Activated naive CD4-positive, alpha-beta T cell treated with anti-CD3 and anti-CD28 coated beads, Interleukin-2, amount 10 ng/mL, durations not matched to agents 7 days and 5 days (primary cell): ENCODE measurements at regions not wholly inside any gene's neighbourhood (a gene's known extent, or its start where the extent isn't known, plus 50 kb on each side); places are given as distances from the start of the nearest gene placed in this dataset.
"Not testable (repeated sequence)": the region's sequence is repeated elsewhere in the genome, so short reads cannot be mapped to it uniquely, and the experiment has no call there.

ENCODE experiments used
- CTCF ChIA-PET: fragments of 350-600 bp; sonication (Branson Sonifier 250); formaldehyde crosslinking; loops from one replicate; lab custom pipeline; 2021; ENCODE audit warnings: antibody characterized with exemption; lab: Charles Lee
- DNase-seq: peaks from one replicate; pipeline ENCODE4 v3.0.0-alpha.2; 2020
- H3K27ac Mint-ChIP-seq: one replicate; pipeline ENCODE4 v1.8.0; 2021; ENCODE audit warnings: mild to moderate bottlenecking, moderate library complexity, mixed read lengths
- H3K27me3 Mint-ChIP-seq: one replicate; pipeline ENCODE4 v1.8.0; 2021; ENCODE audit warnings: mild to moderate bottlenecking, mixed read lengths
- H3K36me3 Mint-ChIP-seq: one replicate; pipeline ENCODE4 v1.8.0; 2021; ENCODE audit warnings: mixed read lengths
- H3K4me1 Mint-ChIP-seq: one replicate; pipeline ENCODE4 v1.8.0; 2021; ENCODE audit warnings: mixed read lengths
- H3K4me3 Mint-ChIP-seq: one replicate; pipeline ENCODE4 v1.8.0; 2021; ENCODE audit warnings: mild to moderate bottlenecking, moderate library complexity, mixed read lengths
- H3K9me3 Mint-ChIP-seq: one replicate; pipeline ENCODE4 v1.8.0; 2021; ENCODE audit warnings: mixed read lengths

DNA sequence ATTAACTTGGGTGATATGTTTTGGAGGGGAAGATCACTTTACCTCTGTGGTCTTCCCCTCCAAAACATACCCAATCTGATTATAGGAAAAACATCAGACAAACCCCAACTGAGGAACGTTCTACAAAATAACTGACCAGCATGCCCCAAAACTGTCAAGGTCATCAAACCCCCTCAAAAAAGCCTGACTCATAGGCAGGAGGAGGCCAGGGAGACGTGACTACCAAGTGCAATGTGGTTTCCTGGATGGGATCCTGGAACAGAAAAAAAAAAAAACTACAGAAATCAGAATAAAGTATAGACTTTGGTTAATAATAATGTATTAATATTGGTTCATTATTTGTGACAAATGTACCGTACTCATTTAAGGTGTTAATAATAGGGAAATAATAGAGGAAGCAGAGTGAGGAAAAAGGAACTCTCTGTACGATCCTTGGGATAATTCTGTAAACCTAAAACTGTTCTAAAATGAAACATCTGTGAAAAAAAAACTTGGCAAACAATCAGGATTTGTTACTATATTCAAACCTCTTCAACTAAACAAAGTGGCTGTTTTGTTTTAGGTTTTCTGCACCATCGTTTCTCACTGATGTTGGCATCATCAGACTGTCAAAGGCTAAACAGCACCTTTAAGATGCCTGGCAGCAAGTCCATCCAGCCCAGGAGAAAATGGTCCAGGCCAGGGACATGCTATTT lies 266.7 kb upstream of the SDK2 start:
- peaks cover 60% of the 10 kb centered on the region for H3K27me3 Mint-ChIP-seq
- H3K4me3 Mint-ChIP-seq = no peak overlapping the region
- peaks cover 2% of the 10 kb centered on the region for H3K9me3 Mint-ChIP-seq
- H3K36me3 Mint-ChIP-seq = no peaks in the 10 kb centered on the region
- DNase-seq = no peak
- H3K4me1 Mint-ChIP-seq = no peaks in the 10 kb centered on the region
- no peak overlapping the region for H3K27ac Mint-ChIP-seq
- CTCF ChIA-PET = no interaction called here

DNA sequence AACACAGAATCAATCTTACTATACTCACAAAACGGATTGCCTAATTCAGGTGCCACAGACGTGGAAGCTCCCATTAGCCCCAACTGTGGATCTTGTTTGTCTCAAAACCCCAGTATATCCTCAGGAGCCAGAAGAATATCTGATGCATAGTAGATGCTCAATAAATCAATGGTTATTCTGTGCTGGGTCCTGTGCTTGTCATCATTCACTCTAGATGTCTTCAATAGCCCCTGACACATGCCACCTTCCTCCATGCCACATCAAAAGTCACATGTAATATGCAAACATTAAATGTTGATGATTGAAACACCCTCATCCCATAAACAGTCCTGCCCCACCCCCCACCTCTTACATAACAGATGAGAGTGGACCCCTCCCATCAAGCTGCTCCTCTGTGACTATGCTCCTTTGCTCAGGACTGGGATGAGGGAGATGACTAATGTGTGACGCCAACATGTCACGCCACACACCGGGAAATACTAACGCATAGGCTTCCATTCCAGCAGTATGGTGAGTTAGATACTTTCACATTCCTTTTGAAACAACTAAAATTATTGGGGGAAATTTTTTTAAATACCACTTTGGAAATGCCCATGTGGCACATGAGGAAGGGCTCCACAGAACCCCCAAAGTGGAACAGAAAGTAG lies 267.6 kb upstream of the SDK2 start:
- CTCF ChIA-PET = no interaction called here
- DNase-seq = no peak
- Mint-ChIP-seq H3K27me3 (peaks cover 54% of the 10 kb centered on the region), H3K36me3 (no peaks in the 10 kb centered on the region), H3K4me3 (no peak overlapping the region), H3K4me1 (no peaks in the 10 kb centered on the region), H3K27ac (no peak overlapping the region), H3K9me3 (peaks cover 2% of the 10 kb centered on the region)

DNA sequence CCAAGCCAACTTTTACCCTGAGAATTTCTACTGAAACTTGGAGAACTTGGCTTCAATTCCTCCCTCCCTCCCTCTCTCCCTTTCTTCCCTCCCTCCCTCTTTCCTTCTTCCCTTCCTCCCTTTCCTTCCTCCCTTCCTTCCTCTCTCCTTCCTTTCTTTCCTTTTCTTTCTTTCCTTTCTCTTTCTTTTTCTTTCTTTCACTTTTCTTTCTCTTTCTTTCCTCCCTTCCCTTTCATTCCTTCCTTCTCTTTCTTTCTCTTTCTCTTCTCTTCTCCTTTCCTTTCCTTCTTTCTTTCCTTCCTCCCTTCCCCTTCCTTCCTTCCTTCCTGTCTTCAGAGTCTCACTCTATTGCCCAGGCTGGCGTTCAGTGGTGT lies 268.1 kb upstream of the SDK2 start:
- H3K4me1 Mint-ChIP-seq = no peaks in the 10 kb centered on the region
- CTCF ChIA-PET = no interaction called here
- no peak for DNase-seq
- no peak overlapping the region for H3K27ac Mint-ChIP-seq
- H3K27me3 Mint-ChIP-seq = peaks cover 49% of the 10 kb centered on the region
- no peaks in the 10 kb centered on the region for H3K36me3 Mint-ChIP-seq
- H3K9me3 Mint-ChIP-seq = peaks cover 2% of the 10 kb centered on the region
- no peak overlapping the region for H3K4me3 Mint-ChIP-seq

DNA sequence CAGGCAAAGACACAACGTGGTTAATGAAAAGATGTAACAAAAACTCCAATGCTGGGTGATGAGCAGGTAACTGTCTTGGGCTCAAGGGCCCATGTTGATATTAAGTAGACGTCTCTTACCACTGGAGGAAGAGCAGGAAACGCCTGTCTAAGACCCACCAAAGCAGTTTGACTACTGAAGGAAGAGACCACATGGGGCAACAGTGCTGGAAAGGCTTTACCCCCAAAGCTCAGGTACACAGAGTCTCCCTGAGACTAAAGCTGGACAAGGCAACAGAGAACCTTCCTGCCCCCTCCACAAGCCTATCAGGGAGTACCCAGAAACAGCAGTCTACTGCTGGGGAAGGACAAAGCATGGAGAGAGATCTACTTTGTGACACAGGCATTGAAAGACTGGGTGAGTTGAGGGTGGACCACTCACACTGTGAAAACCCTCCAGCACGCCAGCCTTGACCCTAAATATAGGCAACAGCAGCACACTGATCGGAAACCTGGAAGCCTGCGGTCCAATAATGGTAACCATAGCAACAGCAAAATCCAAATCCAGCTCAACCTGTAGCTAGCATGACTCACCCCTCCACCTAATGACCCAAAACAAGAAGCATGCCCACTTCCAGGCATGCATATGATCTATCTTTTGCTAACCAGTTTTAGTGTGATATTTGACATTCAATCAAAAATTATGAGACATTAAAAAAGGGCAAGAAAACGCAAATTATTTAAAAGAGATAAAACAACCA lies 270.5 kb upstream of the SDK2 start:
- peaks cover 41% of the 10 kb centered on the region for H3K27me3 Mint-ChIP-seq
- CTCF ChIA-PET = interaction anchor here (0.7 kb wide), 1 partner anchor 45 kb away, joined by 4 read pairs; no protein-coding TSS in a partner anchor
- H3K36me3 Mint-ChIP-seq = no peaks in the 10 kb centered on the region
- H3K4me1 Mint-ChIP-seq = no peaks in the 10 kb centered on the region
- peaks cover 2% of the 10 kb centered on the region for H3K9me3 Mint-ChIP-seq
- no peak overlapping the region for H3K4me3 Mint-ChIP-seq
- no peak overlapping the region for H3K27ac Mint-ChIP-seq
- no peak for DNase-seq

DNA sequence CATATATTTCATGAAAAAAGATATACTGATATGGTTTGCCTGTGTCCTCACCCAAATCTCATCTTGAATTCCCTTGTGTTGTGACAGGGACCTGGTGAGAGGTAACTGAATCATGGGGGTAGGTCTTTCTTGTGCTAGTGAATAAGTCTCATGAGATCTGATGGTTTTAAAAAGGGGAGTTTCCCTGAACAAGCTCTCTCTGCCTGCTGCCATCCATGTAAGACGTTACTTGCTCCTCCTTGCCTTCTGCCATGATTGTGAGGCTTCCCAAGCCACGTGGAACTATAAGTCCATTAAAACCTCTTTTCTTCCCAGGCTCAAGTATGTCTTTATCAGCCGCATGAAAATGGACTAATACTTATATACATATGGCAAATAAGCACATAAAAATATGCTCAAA lies 274.8 kb upstream of the SDK2 start:
- H3K4me1 Mint-ChIP-seq, H3K27ac Mint-ChIP-seq, H3K36me3 Mint-ChIP-seq, H3K4me3 Mint-ChIP-seq, CTCF ChIA-PET, DNase-seq, H3K9me3 Mint-ChIP-seq: not testable (repeated sequence)
- H3K27me3 Mint-ChIP-seq = peaks cover 28% of the 10 kb centered on the region

DNA sequence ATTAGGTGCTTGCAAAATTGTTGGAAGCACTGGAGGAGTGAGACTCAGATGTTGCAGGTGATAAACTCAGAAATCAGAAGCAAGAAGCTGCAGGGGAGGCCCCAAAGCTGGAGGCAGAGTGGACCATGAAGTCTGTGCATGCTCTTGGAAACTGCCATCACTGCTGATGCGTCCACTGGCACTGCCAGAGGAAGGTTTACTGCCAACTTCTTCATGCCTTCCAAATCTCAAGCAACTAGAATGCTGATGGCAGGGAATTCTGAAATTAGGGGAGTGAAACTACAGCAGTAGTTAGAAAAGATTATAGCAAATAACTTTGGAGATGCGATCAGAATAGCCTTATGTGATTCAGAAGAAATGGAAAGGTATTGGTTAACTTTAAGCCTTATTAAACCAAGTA lies 277.1 kb upstream of the SDK2 start:
- peaks cover 2% of the 10 kb centered on the region for H3K36me3 Mint-ChIP-seq
- H3K27ac Mint-ChIP-seq = no peak overlapping the region
- peaks cover 2% of the 10 kb centered on the region for H3K9me3 Mint-ChIP-seq
- peaks cover 26% of the 10 kb centered on the region for H3K27me3 Mint-ChIP-seq
- peaks cover 8% of the 10 kb centered on the region for H3K4me1 Mint-ChIP-seq
- CTCF ChIA-PET = no interaction called here
- no peak for DNase-seq
- H3K4me3 Mint-ChIP-seq = no peak overlapping the region

DNA sequence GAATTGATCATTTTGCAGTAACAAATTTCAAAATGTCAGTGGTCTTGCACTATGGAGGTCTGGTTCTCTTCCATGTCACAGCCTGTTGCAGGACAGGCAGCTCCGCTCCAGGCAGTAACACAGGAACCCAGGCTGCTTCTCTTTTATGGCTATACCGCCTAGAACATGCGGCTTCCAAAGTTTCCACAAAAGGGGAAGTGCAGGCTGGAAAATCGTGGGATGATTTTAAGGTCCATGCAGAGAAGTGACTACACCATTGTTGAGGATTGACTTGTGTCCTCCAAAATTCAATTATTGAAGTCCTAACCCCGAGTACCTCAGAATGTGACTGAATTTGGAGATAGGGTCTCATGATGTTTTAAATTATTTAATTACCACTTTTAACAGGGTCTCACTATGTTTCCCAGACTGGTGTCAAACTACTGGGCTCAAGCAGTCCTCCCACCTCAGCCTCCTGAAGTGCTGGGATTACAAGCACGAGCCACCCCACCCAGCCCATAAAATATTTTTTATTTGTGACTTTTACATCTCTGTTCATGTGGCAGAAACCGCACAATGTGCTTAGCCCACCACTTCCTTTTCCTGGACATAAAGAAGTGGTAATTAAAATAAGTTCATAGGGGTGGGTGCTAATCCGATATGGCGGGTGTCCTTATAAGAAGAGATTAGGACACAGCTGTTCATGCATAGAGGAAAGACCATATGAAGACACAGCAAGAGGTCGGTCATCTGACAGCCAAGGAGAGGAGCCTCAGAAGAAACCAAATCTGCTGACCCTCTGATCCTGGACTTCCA lies 279.2 kb upstream of the RPL38 start:
- no peak overlapping the region for H3K4me3 Mint-ChIP-seq
- no peak for DNase-seq
- H3K4me1 Mint-ChIP-seq = peaks cover 8% of the 10 kb centered on the region
- peaks cover 2% of the 10 kb centered on the region for H3K9me3 Mint-ChIP-seq
- CTCF ChIA-PET = no interaction called here
- peaks cover 20% of the 10 kb centered on the region for H3K27me3 Mint-ChIP-seq
- H3K36me3 Mint-ChIP-seq = peaks cover 2% of the 10 kb centered on the region
- no peak overlapping the region for H3K27ac Mint-ChIP-seq

DNA sequence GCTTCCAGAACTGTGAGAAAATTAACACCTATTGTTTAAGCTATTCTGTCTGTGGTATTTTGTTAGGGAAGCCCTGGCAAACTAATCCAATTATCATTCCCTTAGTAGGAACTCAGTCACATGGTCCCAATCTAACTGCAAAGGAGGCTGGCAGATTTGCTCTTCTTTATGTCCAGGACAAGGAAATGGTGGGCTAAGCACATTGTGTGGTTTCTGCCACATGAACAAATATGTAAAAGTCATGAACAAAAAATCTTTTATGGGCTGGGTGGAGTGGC lies 278.6 kb upstream of the RPL38 start:
- no peak for DNase-seq
- Mint-ChIP-seq H3K4me1 (peaks cover 8% of the 10 kb centered on the region), H3K4me3 (no peak overlapping the region), H3K27me3 (peaks cover 20% of the 10 kb centered on the region), H3K9me3 (peaks cover 2% of the 10 kb centered on the region), H3K36me3 (peaks cover 2% of the 10 kb centered on the region), H3K27ac (no peak overlapping the region)
- CTCF ChIA-PET = no interaction called here

DNA sequence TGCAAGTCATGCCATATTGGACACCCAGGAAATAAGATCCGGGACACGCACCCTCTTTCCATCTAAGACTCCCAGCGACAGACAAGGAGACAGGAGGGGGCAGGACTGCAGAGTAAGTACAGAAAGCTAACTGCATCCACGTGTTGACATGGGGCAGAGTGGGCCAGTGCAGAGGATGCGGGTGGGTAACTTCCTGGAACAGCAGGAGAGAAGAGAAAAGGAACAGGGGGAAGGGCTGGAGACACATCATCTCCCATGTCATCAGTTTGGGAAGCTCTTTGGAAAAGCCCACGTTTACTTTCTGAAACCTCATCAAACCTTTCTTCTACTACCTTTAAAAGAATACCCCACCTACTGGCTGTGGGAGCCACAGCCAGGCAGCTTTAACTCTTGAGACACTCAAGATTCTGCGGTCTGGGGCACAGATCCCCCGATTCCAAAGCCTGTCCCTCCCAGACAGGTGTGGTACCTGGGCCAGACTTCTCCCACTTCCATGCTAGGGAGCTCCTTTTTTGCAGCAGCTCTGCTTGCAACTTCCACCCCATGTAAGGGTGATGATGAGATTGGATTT lies 273.5 kb upstream of the RPL38 start:
- Mint-ChIP-seq H3K27me3 (peaks cover 26% of the 10 kb centered on the region), H3K27ac (no peak overlapping the region), H3K36me3 (no peaks in the 10 kb centered on the region), H3K9me3 (no peaks in the 10 kb centered on the region), H3K4me3 (no peak overlapping the region), H3K4me1 (no peaks in the 10 kb centered on the region)
- CTCF ChIA-PET = interaction anchor here (1.6 kb wide), 1 partner anchor 220 kb away, joined by 3 read pairs; no protein-coding TSS in a partner anchor
- DNase-seq = no peak

DNA sequence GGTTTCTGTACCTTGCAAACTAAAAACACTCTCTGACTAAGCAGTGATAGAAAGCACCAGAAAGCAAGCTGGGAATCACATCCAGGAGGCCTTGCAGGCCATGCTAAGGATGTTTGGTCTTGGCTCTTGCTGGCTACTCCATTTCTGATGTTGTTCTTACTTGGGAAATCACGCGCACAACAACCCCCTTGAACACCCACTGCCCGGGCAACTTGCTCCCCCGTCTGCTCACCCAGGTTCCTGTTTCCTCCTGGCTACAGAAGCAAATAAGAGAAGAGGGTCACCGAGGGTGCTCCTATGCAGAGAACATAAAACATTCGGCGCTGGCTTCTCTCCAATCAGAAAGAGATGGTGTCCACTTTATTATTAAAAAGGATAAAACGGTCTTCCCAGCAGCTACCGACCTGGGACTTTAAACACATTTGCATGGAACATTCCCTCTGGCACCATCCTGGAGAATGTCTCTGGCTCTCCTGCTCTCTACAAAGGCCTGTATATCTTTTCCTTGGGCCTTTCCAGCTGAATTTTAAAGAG lies 271.2 kb upstream of the RPL38 start:
- CTCF ChIA-PET = no interaction called here

DNA sequence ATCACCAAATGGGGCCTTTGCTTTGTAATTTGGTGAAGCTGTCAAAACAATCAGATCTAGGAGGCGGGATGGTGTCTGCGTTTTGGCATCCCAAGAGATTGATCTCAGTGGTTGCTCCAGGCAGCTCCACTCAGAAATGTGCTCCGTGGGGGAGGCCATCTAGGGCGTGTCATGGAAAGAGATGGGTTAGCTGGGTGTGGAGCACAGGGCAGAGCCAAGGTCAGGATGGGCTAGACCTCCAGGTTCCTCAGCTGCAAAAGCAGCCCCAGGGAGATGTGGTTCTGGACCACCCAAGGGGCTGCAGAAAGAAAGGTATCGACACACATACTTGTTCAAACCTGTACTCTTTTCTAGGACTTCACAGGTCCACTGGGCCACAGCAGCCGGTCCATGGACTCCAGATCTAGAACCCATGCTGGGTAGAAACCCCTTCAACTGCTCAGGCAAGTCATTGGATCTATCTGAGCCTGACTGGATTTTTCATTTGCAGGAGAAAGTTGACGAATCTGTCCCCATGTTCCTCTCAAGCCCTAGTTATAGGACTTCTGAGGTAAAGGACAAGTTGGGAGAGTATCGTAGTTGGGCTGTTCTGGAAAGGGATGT lies 270.2 kb upstream of the RPL38 start:
- Mint-ChIP-seq H3K36me3 (no peaks in the 10 kb centered on the region), H3K9me3 (no peaks in the 10 kb centered on the region), H3K4me3 (no peak overlapping the region), H3K4me1 (no peaks in the 10 kb centered on the region), H3K27me3 (peaks cover 26% of the 10 kb centered on the region), H3K27ac (no peak overlapping the region)
- CTCF ChIA-PET = no interaction called here
- DNase-seq = no peak

More for the DNA sequence above, 271.2 kb upstream of the RPL38 start:
- H3K4me3 Mint-ChIP-seq = no peak overlapping the region
- H3K4me1 Mint-ChIP-seq = no peaks in the 10 kb centered on the region
- H3K27me3 Mint-ChIP-seq = peaks cover 26% of the 10 kb centered on the region
- no peak for DNase-seq
- H3K36me3 Mint-ChIP-seq = no peaks in the 10 kb centered on the region
- H3K27ac Mint-ChIP-seq = no peak overlapping the region
- no peaks in the 10 kb centered on the region for H3K9me3 Mint-ChIP-seq

DNA sequence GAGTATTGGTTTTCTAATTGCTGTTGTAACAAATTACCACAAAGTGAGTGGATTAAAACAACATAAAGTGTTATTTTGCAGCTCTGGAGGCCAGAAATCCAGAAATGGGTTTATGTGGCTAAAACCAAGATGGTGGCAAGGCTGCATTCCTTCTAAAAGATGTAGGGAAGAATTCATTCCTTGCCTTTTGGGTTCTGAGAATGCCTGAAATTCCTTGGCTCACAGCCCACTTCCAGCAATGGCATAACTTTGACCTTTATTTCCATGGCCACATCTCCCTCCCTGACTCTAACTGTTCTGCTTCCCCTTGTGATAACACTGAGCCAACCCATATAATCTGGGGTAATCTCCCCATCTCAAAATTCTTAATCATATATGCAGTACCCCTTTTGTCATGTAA lies 269.6 kb upstream of the RPL38 start:
- no peak overlapping the region for H3K27ac Mint-ChIP-seq

DNA sequence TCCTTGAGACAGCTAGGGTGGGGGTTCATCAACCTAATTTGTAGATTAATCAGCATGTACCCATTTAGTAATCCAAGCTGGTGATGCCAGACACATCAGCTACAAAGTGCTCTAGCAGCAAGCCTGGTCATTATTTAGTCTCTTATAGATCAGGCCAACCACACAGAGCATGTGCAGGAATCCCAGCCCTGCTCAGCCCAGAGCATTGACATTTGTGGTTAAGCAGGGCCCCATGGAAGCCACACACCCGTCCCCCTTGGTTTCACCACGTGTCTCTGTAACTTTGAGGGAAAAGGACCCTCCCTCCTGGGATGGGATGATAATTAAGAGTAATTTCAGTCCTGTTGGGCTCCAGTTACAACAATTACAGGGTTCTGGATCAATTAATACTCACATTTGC lies 268.8 kb upstream of the RPL38 start:
- Mint-ChIP-seq H3K27ac (no peak overlapping the region), H3K27me3 (peaks cover 25% of the 10 kb centered on the region), H3K4me3 (no peak overlapping the region), H3K4me1 (no peaks in the 10 kb centered on the region), H3K36me3 (no peaks in the 10 kb centered on the region), H3K9me3 (no peaks in the 10 kb centered on the region)
- DNase-seq = no peak
- CTCF ChIA-PET = no interaction called here

More for the DNA sequence above, 269.6 kb upstream of the RPL38 start:
- Mint-ChIP-seq H3K4me3 (no peak overlapping the region), H3K4me1 (no peaks in the 10 kb centered on the region), H3K27me3 (peaks cover 26% of the 10 kb centered on the region), H3K36me3 (no peaks in the 10 kb centered on the region), H3K9me3 (no peaks in the 10 kb centered on the region)
- DNase-seq = no peak
- CTCF ChIA-PET = no interaction called here
